Upper lobe of left lung (tissue), 6 donors: ENCODE measurements at regions not wholly inside any gene's neighbourhood (a gene's known extent, or its start where the extent isn't known, plus 50 kb on each side); places are given as distances from the start of the nearest gene placed in this dataset.

Experiments used
- ATAC-seq, 2 donors: fragments of 200-7000 bp; cut with Tn5 transposase; one replicate each; pipeline ENCODE4 v1.9.1; 2022; ENCODE audit warnings: mild to moderate bottlenecking in 2 of 2, moderate library complexity in 2 of 2; ENCODE audit not compliant: low FRiP score in 2 of 2
- DNase-seq, 2 donors: peaks; one replicate each; pipeline ENCODE4 v3.0.0-alpha.2; 2019 to 2020
- H3K27ac ChIP-seq, 4 donors: fragments of 200-600 bp; sonication (generic); one replicate each; pipeline ENCODE4 v1.5.1; 2016 to 2019
- H3K27me3 ChIP-seq, 4 donors: fragments of 200-600 bp; sonication (generic); one replicate each; pipeline ENCODE4 v1.5.1; 2017 to 2019
- H3K36me3 ChIP-seq, 4 donors: fragments of 200-600 bp; sonication (generic); one replicate each; pipeline ENCODE4 v1.5.1; 2016 to 2019
- H3K4me1 ChIP-seq, 4 donors: fragments of 200-600 bp; sonication (generic); one replicate each; pipeline ENCODE4 v1.5.1; 2018 to 2019
- H3K4me3 ChIP-seq, 4 donors: fragments of 200-600 bp; sonication (generic); one replicate each; pipeline ENCODE4 v1.5.1; 2017 to 2019; ENCODE audit warnings: mild to moderate bottlenecking in 2 of 4, moderate library complexity in 1 of 4
- H3K9me3 ChIP-seq, 4 donors: fragments of 200-600 bp; sonication (generic); one replicate each; pipeline ENCODE4 v1.5.1; 2018 to 2019
- CTCF ChIP-seq, 6 experiments: fragments of 450-650 bp in 4 of 6; fragments of 200-600 bp in 2 of 6; sonication (generic) in 2 of 6; IDR thresholded peaks; one replicate each; pipeline ENCODE4 v1.5.1; 2016 to 2019; ENCODE audit warnings: antibody characterized with exemption in 6 of 6
- EP300 ChIP-seq, 4 donors: sonication (generic); formaldehyde crosslinking; IDR thresholded peaks; one replicate each; pipeline ENCODE4 v1.5.1; 2017; ENCODE audit warnings: antibody characterized with exemption in 4 of 4, control low read depth in 2 of 4
- POLR2A ChIP-seq, 4 donors: fragments of 450-650 bp; IDR thresholded peaks; one replicate each; pipeline ENCODE4 v1.5.1; 2016 to 2017; ENCODE audit warnings: antibody characterized with exemption in 4 of 4, mild to moderate bottlenecking in 2 of 4
- POLR2AphosphoS5 ChIP-seq, 2 donors: sonication (generic); formaldehyde crosslinking; IDR thresholded peaks; one replicate each; pipeline ENCODE4 v1.5.1; 2017; ENCODE audit warnings: antibody characterized with exemption in 2 of 2
- WGBS, 2 donors: methylation state at CpG; one replicate each; pipeline ENCODE4 v1.1.5; 2017 to 2018; 5-methylcytosine and 5-hydroxymethylcytosine counted together
- donor health status: DM: no; HTN: no; CAD: no; lungs with moderate emphysema.
- donor health status: DM: no; HTN: yes; CAD: no; lungs with severe emphysema.

- ATAC-seq (no peak), DNase-seq (no peak)
- no peaks in the 10 kb centered on the region for H3K36me3 ChIP-seq
- no peak overlapping the region for H3K4me3 ChIP-seq
- no peaks in the 10 kb centered on the region for H3K27me3 ChIP-seq
- peaks cover 60 to 82% (median 63%) of the 10 kb centered on the region in 4 donors for H3K4me1 ChIP-seq
- H3K9me3 ChIP-seq = no peaks in the 10 kb centered on the region
- no peak for TF ChIP-seq POLR2AphosphoS5 (IDR thresholded peaks at IDR 0.05)
- no peak for TF ChIP-seq CTCF (IDR thresholded peaks at IDR 0.05)
- no peak for TF ChIP-seq POLR2A (IDR thresholded peaks at IDR 0.05)
- no peak for TF ChIP-seq EP300 (IDR thresholded peaks at IDR 0.05)
- WGBS, 2 donors = 82% methylated on average over 14 of the region's 14 CpGs
- H3K27ac ChIP-seq = peak overlapping the region in 1 of 4 donors; percentile 2
Measured at GRCh38 chr12:124504273-124505000, 63.0 kb downstream of the NCOR2 start.

- no peak for ATAC-seq
- TF ChIP-seq CTCF (IDR thresholded peaks at IDR 0.05) (no peak), POLR2AphosphoS5 (IDR thresholded peaks at IDR 0.05) (no peak), POLR2A (IDR thresholded peaks at IDR 0.05) (no peak), EP300 (IDR thresholded peaks at IDR 0.05) (no peak)
- Histone ChIP-seq H3K9me3 (no peaks in the 10 kb centered on the region), H3K27me3 (no peaks in the 10 kb centered on the region), H3K4me3 (no peak overlapping the region), H3K36me3 (no peaks in the 10 kb centered on the region), H3K4me1 (peaks cover 60 to 82% (median 64%) of the 10 kb centered on the region in 4 donors), H3K27ac (no peak overlapping the region)
- 82 to 97% methylated on average over 9 of the region's 9 CpGs for WGBS, 2 donors
- no peak for DNase-seq
Measured at GRCh38 chr12:124503305-124503704, 64.1 kb downstream of the NCOR2 start.

- Histone ChIP-seq H3K27me3 (no peaks in the 10 kb centered on the region), H3K36me3 (no peaks in the 10 kb centered on the region), H3K4me3 (no peak overlapping the region), H3K27ac (peak overlapping the region in 2 of 4 donors; percentile 7 to 53), H3K9me3 (no peaks in the 10 kb centered on the region), H3K4me1 (peaks cover 60 to 82% (median 65%) of the 10 kb centered on the region in 4 donors)
- TF ChIP-seq POLR2A (IDR thresholded peaks at IDR 0.05) = no peak
- TF ChIP-seq POLR2AphosphoS5 (IDR thresholded peaks at IDR 0.05) = no peak
- ATAC-seq = no peak
- no peak for DNase-seq
- 94 to 97% methylated on average over 7 to 10 of the region's 10 CpGs for WGBS, 2 donors
Measured at GRCh38 chr12:124502379-124502778, 65.0 kb downstream of the NCOR2 start.

- H3K27ac ChIP-seq = peak overlapping the region in 3 of 4 donors; percentile 7 to 66 (median 53)
- H3K4me1 ChIP-seq = peaks cover 60 to 82% (median 65%) of the 10 kb centered on the region in 4 donors
- H3K9me3 ChIP-seq = no peaks in the 10 kb centered on the region
- DNase-seq (no peak), ATAC-seq (no peak)
- 65 to 66% methylated on average over 7 to 15 of the region's 16 CpGs for WGBS, 2 donors
- H3K4me3 ChIP-seq = no peak overlapping the region
- H3K36me3 ChIP-seq = no peaks in the 10 kb centered on the region
- no peak for TF ChIP-seq CTCF (IDR thresholded peaks at IDR 0.05)
- no peak for TF ChIP-seq POLR2A (IDR thresholded peaks at IDR 0.05)
- TF ChIP-seq EP300 (IDR thresholded peaks at IDR 0.05) = no peak
- no peak for TF ChIP-seq POLR2AphosphoS5 (IDR thresholded peaks at IDR 0.05)
- no peaks in the 10 kb centered on the region for H3K27me3 ChIP-seq
Measured at GRCh38 chr12:124501827-124502226, 65.6 kb downstream of the NCOR2 start.

GRCh38 chr12:124501112-124501561 lies 66.3 kb downstream of the NCOR2 start:
- DNase-seq (no peak), ATAC-seq (no peak)
- no peak overlapping the region for H3K4me3 ChIP-seq
- H3K27ac ChIP-seq = peak overlapping the region; percentile 22 to 66 (median 54)
- WGBS, 2 donors = 71 to 82% methylated on average over 3 to 16 of the region's 17 CpGs
- H3K27me3 ChIP-seq = no peaks in the 10 kb centered on the region
- no peaks in the 10 kb centered on the region for H3K9me3 ChIP-seq
- H3K4me1 ChIP-seq = peaks cover 58 to 82% (median 65%) of the 10 kb centered on the region in 4 donors
- no peaks in the 10 kb centered on the region for H3K36me3 ChIP-seq
- no peak for TF ChIP-seq EP300 (IDR thresholded peaks at IDR 0.05)
- no peak for TF ChIP-seq CTCF (IDR thresholded peaks at IDR 0.05)
- TF ChIP-seq POLR2A (IDR thresholded peaks at IDR 0.05) = no peak
